CD14-positive monocyte (primary cell): ENCODE measurements at regions not wholly inside any gene's neighbourhood (a gene's known extent, or its start where the extent isn't known, plus 50 kb on each side); places are given as distances from the start of the nearest gene placed in this dataset.
"Not testable (repeated sequence)": the region's sequence is repeated elsewhere in the genome, so short reads cannot be mapped to it uniquely, and the experiment has no call there.

Experiments used
- DNase-seq, 3 donors: peaks; one replicate each; pipeline ENCODE4 v3.0.0-alpha.2; 2011 to 2022
- H2AFZ ChIP-seq: 2 replicates; pipeline ENCODE4 v1.6.0; 2012; ENCODE audit warnings: mild to moderate bottlenecking, low read depth, low read length, inconsistent platforms; ENCODE audit not compliant: insufficient read depth, poor library complexity, severe bottlenecking
- H3K27ac ChIP-seq, 2 donors: 1 replicate in 1 of 2; 2 replicates in 1 of 2; pipeline ENCODE4 v1.5.1; 2012 to 2013; ENCODE audit warnings: low read length in 2 of 2, control low read depth in 1 of 2, inconsistent platforms in 1 of 2, low read depth in 1 of 2, mild to moderate bottlenecking in 1 of 2
- H3K27me3 ChIP-seq, 2 donors: one replicate each; pipeline versions ENCODE4 v1.6.0 to v1.6.1; 2011 to 2013; ENCODE audit warnings: low read length in 2 of 2; ENCODE audit not compliant: control insufficient read depth in 2 of 2, insufficient read depth in 2 of 2
- H3K36me3 ChIP-seq, 2 donors: replicated peaks in 1 of 2; 1 replicate in 1 of 2; 2 replicates in 1 of 2; pipeline versions ENCODE4 v1.5.1 to v1.6.1; 2012 to 2013; ENCODE audit warnings: low read length in 2 of 2, control low read depth in 1 of 2, inconsistent platforms in 1 of 2, mild to moderate bottlenecking in 1 of 2; ENCODE audit not compliant: insufficient read depth in 2 of 2, control insufficient read depth in 1 of 2
- H3K4me1 ChIP-seq, 2 donors: 1 replicate in 1 of 2; 2 replicates in 1 of 2; pipeline versions ENCODE4 v1.5.1 to v1.6.1; 2012 to 2013; ENCODE audit warnings: low read length in 2 of 2, control low read depth in 1 of 2, inconsistent platforms in 1 of 2, mild to moderate bottlenecking in 1 of 2, moderate library complexity in 1 of 2; ENCODE audit not compliant: insufficient read depth in 2 of 2, control insufficient read depth in 1 of 2
- H3K4me2 ChIP-seq: replicated peaks from 2 replicates; pipeline ENCODE3; 2012; ENCODE audit warnings: low read length, moderate library complexity, mild to moderate bottlenecking; ENCODE audit not compliant: poor library complexity, severe bottlenecking; ENCODE audit errors: extremely low read depth
- H3K4me3 ChIP-seq, 3 experiments: fragments of 200-600 bp in 1 of 3; sonication (generic) in 1 of 3; replicated peaks in 1 of 3; 1 replicate in 2 of 3; 2 replicates in 1 of 3; pipeline ENCODE4 v1.5.1; 2011 to 2013; ENCODE audit warnings: low read length in 3 of 3, mild to moderate bottlenecking in 3 of 3, control low read depth in 2 of 3, low read depth in 2 of 3, inconsistent platforms in 1 of 3, moderate library complexity in 1 of 3
- H3K79me2 ChIP-seq: 2 replicates; pipeline ENCODE4 v1.6.0; 2012; ENCODE audit warnings: mild to moderate bottlenecking, control low read depth, inconsistent platforms, low read length, moderate library complexity; ENCODE audit not compliant: insufficient read depth
- H3K9ac ChIP-seq: 2 replicates; pipeline ENCODE4 v1.6.0; 2017; ENCODE audit warnings: low read length, mild to moderate bottlenecking; ENCODE audit not compliant: insufficient read depth, poor library complexity, severe bottlenecking
- H3K9me3 ChIP-seq, 2 donors: replicated peaks in 1 of 2; 1 replicate in 1 of 2; 2 replicates in 1 of 2; pipeline versions ENCODE4 v1.5.1 to v1.6.1; 2012 to 2013; ENCODE audit warnings: low read length in 2 of 2, control low read depth in 1 of 2; ENCODE audit not compliant: control insufficient read depth in 1 of 2, insufficient read depth in 1 of 2
- H4K20me1 ChIP-seq: 2 replicates; pipeline ENCODE4 v1.6.0; 2012; ENCODE audit warnings: mild to moderate bottlenecking, low read length, control low read depth, moderate library complexity; ENCODE audit not compliant: insufficient read depth
- H3K27ac Mint-ChIP-seq, 7 donors: one replicate each; pipeline ENCODE4 v1.8.0; 2020; ENCODE audit warnings: mild to moderate bottlenecking in 7 of 7, mixed read lengths in 7 of 7, moderate library complexity in 6 of 7, inconsistent platforms in 2 of 7
- H3K27me3 Mint-ChIP-seq, 3 donors: one replicate each; pipeline ENCODE4 v1.8.0; 2021 to 2022; ENCODE audit warnings: low read depth in 3 of 3, mild to moderate bottlenecking in 3 of 3, mixed read lengths in 3 of 3, moderate library complexity in 3 of 3, inconsistent platforms in 1 of 3
- H3K36me3 Mint-ChIP-seq, 2 donors: one replicate each; pipeline ENCODE4 v1.8.0; 2020; ENCODE audit warnings: mixed read lengths in 2 of 2, inconsistent platforms in 1 of 2, mild to moderate bottlenecking in 1 of 2
- H3K4me1 Mint-ChIP-seq: one replicate; pipeline ENCODE4 v1.8.0; 2020; ENCODE audit warnings: mild to moderate bottlenecking, mixed read lengths
- H3K4me3 Mint-ChIP-seq, 2 donors: one replicate each; pipeline ENCODE4 v1.8.0; 2020; ENCODE audit warnings: mild to moderate bottlenecking in 2 of 2, mixed read lengths in 2 of 2, moderate library complexity in 1 of 2
- H3K9me3 Mint-ChIP-seq, 7 donors: one replicate each; pipeline ENCODE4 v1.8.0; 2020 to 2022; ENCODE audit warnings: mixed read lengths in 7 of 7, mild to moderate bottlenecking in 6 of 7, moderate library complexity in 6 of 7, inconsistent platforms in 2 of 7
- CTCF ChIP-seq: fragments of 200-600 bp; IDR thresholded peaks from one replicate; pipeline ENCODE4 v1.8.0; 2022; ENCODE audit warnings: antibody characterized with exemption, mild to moderate bottlenecking
- WGBS: methylation state at CpG from one replicate; pipeline ENCODE4 v1.1.5; 2013; ENCODE audit warnings: missing lambda C conversion rate; ENCODE audit not compliant: insufficient coverage; 5-methylcytosine and 5-hydroxymethylcytosine counted together
- intact Hi-C, 2 donors: fragments of 100-400 bp; cut with micrococcal nuclease; formaldehyde crosslinking; loops; one replicate each; pipeline versions ENCODE4 v1.15.0 to v1.15.1; 2023

GRCh38 chrX:77118686-77119085, 328.5 kb upstream of the FGF16 start:
- Histone ChIP-seq H2AFZ (no peak overlapping the region), H3K4me3 (no peak overlapping the region), H3K27me3 (no peaks in the 10 kb centered on the region), H3K9me3 (peaks cover 0 to 8% of the 10 kb centered on the region in 2 donors), H3K36me3 (no peaks in the 10 kb centered on the region), H3K4me1 (no peaks in the 10 kb centered on the region), H3K27ac (no peak overlapping the region), H3K4me2 (no peak overlapping the region), H3K9ac (no peak overlapping the region), H3K79me2 (no peaks in the 10 kb centered on the region), H4K20me1 (no peaks in the 10 kb centered on the region)
- no peaks in the 10 kb centered on the region for H3K4me1 Mint-ChIP-seq
- DNase-seq = no peak
- no CpG with 5 or more reads among the region's 2 CpGs for WGBS
- H3K27me3 Mint-ChIP-seq = peaks cover 0 to 2% (median 0%) of the 10 kb centered on the region in 3 donors
- H3K27ac Mint-ChIP-seq = no peak overlapping the region
- peaks cover 0 to 9% (median 2%) of the 10 kb centered on the region in 7 donors for H3K9me3 Mint-ChIP-seq
- no peak for TF ChIP-seq CTCF
- intact Hi-C loops = no loop called here
- H3K4me3 Mint-ChIP-seq = no peak overlapping the region
- no peaks in the 10 kb centered on the region for H3K36me3 Mint-ChIP-seq

- Histone ChIP-seq H3K9ac (no peak overlapping the region), H3K4me1 (no peaks in the 10 kb centered on the region), H4K20me1 (no peaks in the 10 kb centered on the region), H3K9me3 (peaks cover 0 to 11% of the 10 kb centered on the region in 2 donors), H3K4me3 (no peak overlapping the region), H3K27me3 (no peaks in the 10 kb centered on the region), H3K79me2 (no peaks in the 10 kb centered on the region), H3K27ac (no peak overlapping the region), H2AFZ (no peak overlapping the region), H3K36me3 (no peaks in the 10 kb centered on the region), H3K4me2 (no peak overlapping the region)
- WGBS = no CpG with 5 or more reads among the region's 1 CpG
- no peak overlapping the region for H3K4me3 Mint-ChIP-seq
- DNase-seq = no peak
- peaks cover 0 to 12% (median 2%) of the 10 kb centered on the region in 7 donors for H3K9me3 Mint-ChIP-seq
- H3K27me3 Mint-ChIP-seq = peaks cover 0 to 2% (median 0%) of the 10 kb centered on the region in 3 donors
- intact Hi-C loops = no loop called here
- TF ChIP-seq CTCF = no peak
- no peaks in the 10 kb centered on the region for H3K4me1 Mint-ChIP-seq
- H3K27ac Mint-ChIP-seq = no peak overlapping the region
- no peaks in the 10 kb centered on the region for H3K36me3 Mint-ChIP-seq
Measured at GRCh38 chrX:77119706-77120105, 327.5 kb upstream of the FGF16 start.

- WGBS = no CpG with 5 or more reads among the region's 5 CpGs
- not testable (repeated sequence) for H3K27ac Mint-ChIP-seq, H3K27me3 Mint-ChIP-seq
Measured at GRCh38 chrX:77123917-77124316, 323.3 kb upstream of the FGF16 start.

More at GRCh38 chrX:77123917-77124316, 323.3 kb upstream of the FGF16 start:
- DNase-seq, H3K4me1 Mint-ChIP-seq, H3K79me2 ChIP-seq, H3K4me2 ChIP-seq, H3K27me3 ChIP-seq, intact Hi-C loops, H3K36me3 Mint-ChIP-seq, H3K27ac ChIP-seq, H2AFZ ChIP-seq, H4K20me1 ChIP-seq, H3K4me3 Mint-ChIP-seq, H3K4me1 ChIP-seq, H3K36me3 ChIP-seq, H3K9ac ChIP-seq, H3K4me3 ChIP-seq: not testable (repeated sequence)
- peaks cover 2 to 28% (median 6%) of the 10 kb centered on the region in 7 donors for H3K9me3 Mint-ChIP-seq
- H3K9me3 ChIP-seq = peaks cover 0 to 11% of the 10 kb centered on the region in 2 donors
